Stomach (tissue), 4 donors: ENCODE measurements at regions not wholly inside any gene's neighbourhood (a gene's known extent, or its start where the extent isn't known, plus 50 kb on each side); places are given as distances from the start of the nearest gene placed in this dataset.

Source experiments
- EP300 ChIP-seq: sonication (generic); formaldehyde crosslinking; IDR thresholded peaks from one replicate; pipeline ENCODE4 v1.6.1; 2017; ENCODE audit warnings: antibody characterized with exemption
- POLR2A ChIP-seq, 4 donors: fragments of 450-650 bp; IDR thresholded peaks; one replicate each; pipeline ENCODE4 v1.6.1; 2016; ENCODE audit warnings: antibody characterized with exemption in 4 of 4, control low read depth in 2 of 4, mild to moderate bottlenecking in 1 of 4, moderate library complexity in 1 of 4
- TF ChIP-seq, protein P1 (sequence below), 7 experiments: fragments of 450-650 bp in 4 of 7; fragments of 200-600 bp in 3 of 7; sonication (generic) in 3 of 7; IDR thresholded peaks; one replicate each; pipeline ENCODE4 v1.5.1; 2016 to 2019; ENCODE audit warnings: antibody characterized with exemption in 7 of 7, control low read depth in 2 of 7, mild to moderate bottlenecking in 1 of 7

DNA sequence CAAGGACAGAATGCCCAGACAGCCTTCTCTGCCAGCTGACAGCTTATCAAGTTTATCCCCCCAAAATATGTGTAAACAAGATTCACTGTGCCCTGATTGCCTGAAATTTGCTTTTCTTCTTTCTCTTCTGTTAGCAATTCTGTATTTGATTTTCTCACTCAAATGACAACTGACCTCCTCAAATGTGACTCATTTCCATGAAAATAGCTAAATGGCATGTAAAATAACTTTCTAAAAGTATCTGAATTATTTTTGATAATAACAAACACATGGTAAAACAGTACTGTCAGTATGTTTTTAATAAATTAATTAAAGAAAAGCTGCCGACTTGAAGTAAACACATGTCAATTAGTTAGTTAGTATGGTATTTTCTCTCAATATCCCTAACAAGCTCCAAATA lies 202.3 kb upstream of the STAC start:
- no peak for TF ChIP-seq POLR2A (IDR thresholded peaks at IDR 0.05)
- TF ChIP-seq, protein P1, sequence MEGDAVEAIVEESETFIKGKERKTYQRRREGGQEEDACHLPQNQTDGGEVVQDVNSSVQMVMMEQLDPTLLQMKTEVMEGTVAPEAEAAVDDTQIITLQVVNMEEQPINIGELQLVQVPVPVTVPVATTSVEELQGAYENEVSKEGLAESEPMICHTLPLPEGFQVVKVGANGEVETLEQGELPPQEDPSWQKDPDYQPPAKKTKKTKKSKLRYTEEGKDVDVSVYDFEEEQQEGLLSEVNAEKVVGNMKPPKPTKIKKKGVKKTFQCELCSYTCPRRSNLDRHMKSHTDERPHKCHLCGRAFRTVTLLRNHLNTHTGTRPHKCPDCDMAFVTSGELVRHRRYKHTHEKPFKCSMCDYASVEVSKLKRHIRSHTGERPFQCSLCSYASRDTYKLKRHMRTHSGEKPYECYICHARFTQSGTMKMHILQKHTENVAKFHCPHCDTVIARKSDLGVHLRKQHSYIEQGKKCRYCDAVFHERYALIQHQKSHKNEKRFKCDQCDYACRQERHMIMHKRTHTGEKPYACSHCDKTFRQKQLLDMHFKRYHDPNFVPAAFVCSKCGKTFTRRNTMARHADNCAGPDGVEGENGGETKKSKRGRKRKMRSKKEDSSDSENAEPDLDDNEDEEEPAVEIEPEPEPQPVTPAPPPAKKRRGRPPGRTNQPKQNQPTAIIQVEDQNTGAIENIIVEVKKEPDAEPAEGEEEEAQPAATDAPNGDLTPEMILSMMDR (IDR thresholded peaks at IDR 0.05): no peak
- TF ChIP-seq EP300: no peak
